ENCODE measurements at regions not wholly inside any gene's neighbourhood (a gene's known extent, or its start where the extent isn't known, plus 50 kb on each side); places are given as distances from the start of the nearest gene placed in this dataset.

GRCh38 chr16:16830401-16830800, 451.5 kb downstream of the NPIPA7 start:
- POLR2A ChIA-PET: no interaction called here
- Histone ChIP-seq H3K4me1 (no peaks in the 10 kb centered on the region; the same call in 1 of the 2 replicates), H3K36me3 (ENCODE audit: control insufficient read depth, insufficient read depth, low read length) (no peaks in the 10 kb centered on the region)

GRCh38 chr16:16830973-16831372, 452.0 kb downstream of the NPIPA7 start:
- TF ChIP-seq CTCF (IDR thresholded peaks at IDR 0.05; ENCODE audit: insufficient read depth in 1 of 2, low read depth in 1 of 2, low read length in 1 of 2, severe bottlenecking in 1 of 2, unreplicated experiment in 1 of 2): no peak
- DNase-seq: no peak
- no peaks in the 10 kb centered on the region for H3K36me3 ChIP-seq (ENCODE audit: control insufficient read depth, insufficient read depth, low read length)
- no peak overlapping the region for H3K27ac Mint-ChIP-seq (ENCODE audit: unreplicated experiment)
- H3K36me3 Mint-ChIP-seq (ENCODE audit: insufficient read depth, unreplicated experiment): no peaks in the 10 kb centered on the region
- no peaks in the 10 kb centered on the region; the same call in 1 of the 2 replicates for H3K4me1 ChIP-seq
- H3K27me3 Mint-ChIP-seq (ENCODE audit: insufficient read depth, unreplicated experiment): peaks cover 3% of the 10 kb centered on the region
- H3K4me1 Mint-ChIP-seq (ENCODE audit: low read depth, unreplicated experiment): no peaks in the 10 kb centered on the region
- BruUV-seq (replicated peaks): no TSS peak
- POLR2A ChIA-PET: no interaction called here
- no peak overlapping the region for H3K4me3 ChIP-seq (ENCODE audit: low read depth, low read length)
- CTCF ChIA-PET: no interaction called here
- no peaks in the 10 kb centered on the region for H3K9me3 ChIP-seq
- H3K9me3 Mint-ChIP-seq (ENCODE audit: unreplicated experiment): peaks cover 6% of the 10 kb centered on the region
- intact Hi-C loops (cut with micrococcal nuclease; ENCODE audit: unreplicated experiment): no loop called here
- no peak overlapping the region for H3K4me3 Mint-ChIP-seq (ENCODE audit: unreplicated experiment)
- no peaks in the 10 kb centered on the region; the same call in 1 of the 2 replicates for H3K27me3 ChIP-seq (replicated peaks; ENCODE audit: control insufficient read depth, insufficient read depth, low read length)

More at GRCh38 chr16:16830401-16830800, 451.5 kb downstream of the NPIPA7 start:
- no peaks in the 10 kb centered on the region for H3K36me3 Mint-ChIP-seq (ENCODE audit: insufficient read depth, unreplicated experiment)
- H3K27me3 Mint-ChIP-seq (ENCODE audit: insufficient read depth, unreplicated experiment): peaks cover 6% of the 10 kb centered on the region
- H3K4me3 Mint-ChIP-seq (ENCODE audit: unreplicated experiment): no peak overlapping the region
- no peaks in the 10 kb centered on the region for H3K9me3 ChIP-seq
- intact Hi-C loops (cut with micrococcal nuclease; ENCODE audit: unreplicated experiment): no loop called here
- BruUV-seq (replicated peaks): no TSS peak
- no peak for DNase-seq
- H3K4me3 ChIP-seq (ENCODE audit: low read depth, low read length): no peak overlapping the region
- peaks cover 6% of the 10 kb centered on the region for H3K9me3 Mint-ChIP-seq (ENCODE audit: unreplicated experiment)
- no peaks in the 10 kb centered on the region; the same call in 1 of the 2 replicates for H3K27me3 ChIP-seq (replicated peaks; ENCODE audit: control insufficient read depth, insufficient read depth, low read length)
- no peak for TF ChIP-seq CTCF (IDR thresholded peaks at IDR 0.05; ENCODE audit: insufficient read depth in 1 of 2, low read depth in 1 of 2, low read length in 1 of 2, severe bottlenecking in 1 of 2, unreplicated experiment in 1 of 2)
- no peaks in the 10 kb centered on the region for H3K4me1 Mint-ChIP-seq (ENCODE audit: low read depth, unreplicated experiment)
- CTCF ChIA-PET: no interaction called here
- H3K27ac Mint-ChIP-seq (ENCODE audit: unreplicated experiment): no peak overlapping the region

- H3K9me3 ChIP-seq: no peaks in the 10 kb centered on the region
- H3K9me3 Mint-ChIP-seq (ENCODE audit: unreplicated experiment): peaks cover 6% of the 10 kb centered on the region
- H3K4me1 ChIP-seq: no peaks in the 10 kb centered on the region; the same call in 1 of the 2 replicates
- BruUV-seq (replicated peaks): no TSS peak
- ChIA-PET CTCF (no interaction called here), POLR2A (no interaction called here)
- no peak overlapping the region for H3K4me3 Mint-ChIP-seq (ENCODE audit: unreplicated experiment)
- no peaks in the 10 kb centered on the region; the same call in 1 of the 2 replicates for H3K27me3 ChIP-seq (replicated peaks; ENCODE audit: control insufficient read depth, insufficient read depth, low read length)
- H3K36me3 Mint-ChIP-seq (ENCODE audit: insufficient read depth, unreplicated experiment): no peaks in the 10 kb centered on the region
- no peak for TF ChIP-seq CTCF (IDR thresholded peaks at IDR 0.05; ENCODE audit: insufficient read depth in 1 of 2, low read depth in 1 of 2, low read length in 1 of 2, severe bottlenecking in 1 of 2, unreplicated experiment in 1 of 2)
- H3K36me3 ChIP-seq (ENCODE audit: control insufficient read depth, insufficient read depth, low read length): no peaks in the 10 kb centered on the region
- no peaks in the 10 kb centered on the region for H3K4me1 Mint-ChIP-seq (ENCODE audit: low read depth, unreplicated experiment)
- H3K4me3 ChIP-seq (ENCODE audit: low read depth, low read length): no peak overlapping the region
- DNase-seq: no peak
- no peak overlapping the region for H3K27ac Mint-ChIP-seq (ENCODE audit: unreplicated experiment)
- intact Hi-C loops (cut with micrococcal nuclease; ENCODE audit: unreplicated experiment): no loop called here
- H3K27me3 Mint-ChIP-seq (ENCODE audit: insufficient read depth, unreplicated experiment): no peaks in the 10 kb centered on the region
Measured at GRCh38 chr16:16833165-16833564, 454.2 kb downstream of the NPIPA7 start.
